Keratinocyte (primary cell): ENCODE measurements at regions not wholly inside any gene's neighbourhood (a gene's known extent, or its start where the extent isn't known, plus 50 kb on each side); places are given as distances from the start of the nearest gene placed in this dataset.
"Not testable (repeated sequence)": the region's sequence is repeated elsewhere in the genome, so short reads cannot be mapped to it uniquely, and the experiment has no call there.

Source experiments
- DNase-seq: peaks from one replicate; pipeline ENCODE4 v3.0.0-alpha.2; 2011; ENCODE audit warnings: low read depth, missing footprints, low spot score
- FAIRE-seq: peaks from 2 replicates; lab custom pipeline; 2011; peaks lifted over from hg19 to GRCh38; lab: Jason Lieb, UNC
- H2AFZ ChIP-seq: 2 replicates; pipeline ENCODE4 v1.6.0; 2012; ENCODE audit warnings: low read length, control low read depth, inconsistent platforms; ENCODE audit not compliant: control insufficient read depth
- H3K27ac ChIP-seq: 2 replicates; pipeline ENCODE4 v1.5.1; 2011; ENCODE audit warnings: low read length; ENCODE audit not compliant: control insufficient read depth, insufficient read depth
- H3K27me3 ChIP-seq: 3 replicates; pipeline ENCODE4 v1.6.0; 2011; ENCODE audit warnings: low read length; ENCODE audit not compliant: control insufficient read depth, insufficient read depth; ENCODE audit errors: extremely low read depth
- H3K36me3 ChIP-seq, 2 experiments: 2 replicates in 1 of 2; 3 replicates in 1 of 2; pipeline ENCODE4 v1.5.1; 2011; ENCODE audit warnings: low read length in 2 of 2, mild to moderate bottlenecking in 1 of 2; ENCODE audit not compliant: control insufficient read depth in 2 of 2, insufficient read depth in 2 of 2; ENCODE audit errors: extremely low read depth in 1 of 2
- H3K4me1 ChIP-seq: 3 replicates; pipeline ENCODE4 v1.5.1; 2011; ENCODE audit warnings: low read length; ENCODE audit not compliant: control insufficient read depth, insufficient read depth; ENCODE audit errors: extremely low read depth
- H3K4me2 ChIP-seq: 3 replicates; pipeline ENCODE4 v1.6.0; 2011; ENCODE audit warnings: low read depth, low read length; ENCODE audit not compliant: control insufficient read depth, insufficient read depth; ENCODE audit errors: extremely low read depth
- H3K4me3 ChIP-seq, 3 experiments: fragments of 200-600 bp in 1 of 3; sonication (generic) in 1 of 3; 2 replicates in 2 of 3; 3 replicates in 1 of 3; pipeline ENCODE4 v1.5.1; 2011 to 2016; ENCODE audit warnings: low read length in 3 of 3, mild to moderate bottlenecking in 3 of 3, control low read depth in 2 of 3, inconsistent platforms in 1 of 3, low read depth in 1 of 3, mixed read lengths in 1 of 3, mixed run types in 1 of 3, moderate library complexity in 1 of 3; ENCODE audit not compliant: control insufficient read depth in 2 of 3, insufficient read depth in 2 of 3; ENCODE audit errors: extremely low read depth in 1 of 3
- H3K79me2 ChIP-seq: 2 replicates; pipeline ENCODE4 v1.6.0; 2012; ENCODE audit warnings: low read length; ENCODE audit not compliant: control insufficient read depth, insufficient read depth
- H3K9ac ChIP-seq: 3 replicates; pipeline ENCODE4 v1.6.0; 2011; ENCODE audit warnings: low read length; ENCODE audit not compliant: control insufficient read depth, insufficient read depth; ENCODE audit errors: extremely low read depth
- H3K9me1 ChIP-seq: 3 replicates; pipeline ENCODE4 v1.6.0; 2011; ENCODE audit warnings: low read length; ENCODE audit not compliant: control insufficient read depth, insufficient read depth; ENCODE audit errors: extremely low read depth
- H3K9me3 ChIP-seq: 2 replicates; pipeline ENCODE4 v1.5.1; 2012; ENCODE audit warnings: low read depth, low read length; ENCODE audit not compliant: control insufficient read depth
- H4K20me1 ChIP-seq: 3 replicates; pipeline ENCODE4 v1.6.0; 2011; ENCODE audit warnings: low read length; ENCODE audit not compliant: control insufficient read depth, insufficient read depth; ENCODE audit errors: extremely low read depth
- EZH2 ChIP-seq: IDR thresholded peaks from one replicate; pipeline ENCODE4 v1.6.1; 2012; ENCODE audit warnings: inconsistent platforms, mild to moderate bottlenecking, low read length, moderate library complexity
- dilution Hi-C: fragments of 300-500 bp; cut with MboI; formaldehyde crosslinking; loops from one replicate; pipeline ENCODE4 v1.7.0; 2020; ENCODE audit warnings: low sequenced_read_pairs; ENCODE audit not compliant: extremely low pct_ligation_motif_present
- TF ChIP-seq, protein P1 (sequence below), 3 experiments: IDR thresholded peaks in 1 of 3; conservative IDR thresholded peaks in 1 of 3; optimal IDR thresholded peaks in 1 of 3; 2 replicates in 2 of 3; 3 replicates in 1 of 3; pipeline versions ENCODE3 to v1.5.1; 2011; ENCODE audit warnings: low read length in 3 of 3, mild to moderate bottlenecking in 3 of 3, moderate library complexity in 2 of 3, control low read depth in 1 of 3, inconsistent platforms in 1 of 3; ENCODE audit not compliant: insufficient read depth in 2 of 3; ENCODE audit errors: extremely low read depth in 1 of 3

DNA sequence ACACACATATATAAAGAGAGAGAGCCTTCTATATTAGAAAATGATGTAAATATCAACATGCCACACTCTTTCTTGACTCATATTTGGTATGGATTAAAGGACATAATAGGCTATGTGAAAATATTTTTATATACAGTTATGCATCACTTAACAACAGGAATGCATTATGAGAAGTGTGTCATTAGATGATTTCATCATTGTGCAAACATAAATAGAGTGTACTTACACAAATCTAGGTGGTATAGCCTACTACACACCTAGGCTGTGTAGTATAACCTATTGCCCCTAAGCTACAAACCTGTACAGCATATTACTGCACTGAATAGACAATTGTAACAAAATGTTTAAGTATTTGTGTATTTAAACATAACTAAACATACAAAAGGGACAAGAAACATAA is 354.8 kb upstream of the CNTNAP5 start:
- Histone ChIP-seq H3K27ac (no peak overlapping the region), H2AFZ (no peak overlapping the region), H3K4me1 (no peaks in the 10 kb centered on the region), H3K79me2 (no peaks in the 10 kb centered on the region), H3K4me2 (no peak overlapping the region), H4K20me1 (no peaks in the 10 kb centered on the region), H3K9ac (no peak overlapping the region), H3K4me3 (no peak overlapping the region), H3K27me3 (no peaks in the 10 kb centered on the region), H3K36me3 (no peaks in the 10 kb centered on the region), H3K9me1 (no peaks in the 10 kb centered on the region), H3K9me3 (no peaks in the 10 kb centered on the region)
- no peak for FAIRE-seq
- TF ChIP-seq, protein P1, sequence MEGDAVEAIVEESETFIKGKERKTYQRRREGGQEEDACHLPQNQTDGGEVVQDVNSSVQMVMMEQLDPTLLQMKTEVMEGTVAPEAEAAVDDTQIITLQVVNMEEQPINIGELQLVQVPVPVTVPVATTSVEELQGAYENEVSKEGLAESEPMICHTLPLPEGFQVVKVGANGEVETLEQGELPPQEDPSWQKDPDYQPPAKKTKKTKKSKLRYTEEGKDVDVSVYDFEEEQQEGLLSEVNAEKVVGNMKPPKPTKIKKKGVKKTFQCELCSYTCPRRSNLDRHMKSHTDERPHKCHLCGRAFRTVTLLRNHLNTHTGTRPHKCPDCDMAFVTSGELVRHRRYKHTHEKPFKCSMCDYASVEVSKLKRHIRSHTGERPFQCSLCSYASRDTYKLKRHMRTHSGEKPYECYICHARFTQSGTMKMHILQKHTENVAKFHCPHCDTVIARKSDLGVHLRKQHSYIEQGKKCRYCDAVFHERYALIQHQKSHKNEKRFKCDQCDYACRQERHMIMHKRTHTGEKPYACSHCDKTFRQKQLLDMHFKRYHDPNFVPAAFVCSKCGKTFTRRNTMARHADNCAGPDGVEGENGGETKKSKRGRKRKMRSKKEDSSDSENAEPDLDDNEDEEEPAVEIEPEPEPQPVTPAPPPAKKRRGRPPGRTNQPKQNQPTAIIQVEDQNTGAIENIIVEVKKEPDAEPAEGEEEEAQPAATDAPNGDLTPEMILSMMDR (optimal IDR thresholded peaks at IDR 0.05 in 1 of 3, IDR thresholded peaks at IDR 0.05 in 1 of 3, conservative IDR thresholded peaks at IDR 0.05 in 1 of 3; ENCODE audit: extremely low read depth in 1 of 3, insufficient read depth in 2 of 3, low read length in 3 of 3): no peak
- no peak for TF ChIP-seq EZH2
- dilution Hi-C loops: no loop called here
- no peak for DNase-seq

DNA sequence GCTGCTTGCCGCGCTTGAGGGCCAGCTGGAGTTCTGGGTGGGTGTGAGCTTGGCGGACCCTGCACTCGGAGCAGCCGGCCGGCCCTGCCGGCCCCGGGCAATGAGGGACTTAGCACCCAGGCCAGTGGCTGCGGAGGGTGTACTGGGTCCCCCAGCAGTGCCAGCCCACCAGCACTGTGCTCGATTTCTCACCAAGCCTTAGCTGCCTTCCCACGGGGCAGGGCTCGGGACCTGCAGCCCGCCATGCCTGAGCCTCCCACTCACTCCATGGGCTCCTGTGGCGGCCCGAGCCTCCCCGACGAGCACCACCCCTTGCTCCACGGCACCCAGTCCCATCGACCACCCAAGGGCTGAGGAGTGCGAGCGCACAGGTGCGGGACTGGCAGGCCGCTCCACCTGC is 341.3 kb upstream of the CNTNAP5 start:
- H2AFZ ChIP-seq, H3K9ac ChIP-seq, FAIRE-seq, H3K27me3 ChIP-seq, H4K20me1 ChIP-seq, DNase-seq, H3K4me2 ChIP-seq, H3K36me3 ChIP-seq, H3K79me2 ChIP-seq, H3K4me3 ChIP-seq, H3K4me1 ChIP-seq, H3K27ac ChIP-seq, H3K9me1 ChIP-seq, dilution Hi-C loops, H3K9me3 ChIP-seq: not testable (repeated sequence)

GRCh38 chr2:123687064-123687463 is 338.0 kb upstream of the CNTNAP5 start:
- Histone ChIP-seq H3K9me3 (peaks cover 5% of the 10 kb centered on the region), H2AFZ (no peak overlapping the region), H3K4me2 (no peak overlapping the region), H3K27ac (no peak overlapping the region), H3K4me1 (no peaks in the 10 kb centered on the region), H3K36me3 (no peaks in the 10 kb centered on the region), H3K9ac (no peak overlapping the region), H3K27me3 (no peaks in the 10 kb centered on the region), H3K79me2 (no peaks in the 10 kb centered on the region), H4K20me1 (no peaks in the 10 kb centered on the region), H3K4me3 (no peak overlapping the region), H3K9me1 (no peaks in the 10 kb centered on the region)
- FAIRE-seq (no peak), DNase-seq (no peak)
- TF ChIP-seq EZH2: no peak
- TF ChIP-seq, protein P1 (optimal IDR thresholded peaks at IDR 0.05 in 1 of 3, IDR thresholded peaks at IDR 0.05 in 1 of 3, conservative IDR thresholded peaks at IDR 0.05 in 1 of 3; ENCODE audit: extremely low read depth in 1 of 3, insufficient read depth in 2 of 3, low read length in 3 of 3): no peak
- dilution Hi-C loops: no loop called here
